ENCODE measurements at regions not wholly inside any gene's neighbourhood (a gene's known extent, or its start where the extent isn't known, plus 50 kb on each side); places are given as distances from the start of the nearest gene placed in this dataset.

DNA sequence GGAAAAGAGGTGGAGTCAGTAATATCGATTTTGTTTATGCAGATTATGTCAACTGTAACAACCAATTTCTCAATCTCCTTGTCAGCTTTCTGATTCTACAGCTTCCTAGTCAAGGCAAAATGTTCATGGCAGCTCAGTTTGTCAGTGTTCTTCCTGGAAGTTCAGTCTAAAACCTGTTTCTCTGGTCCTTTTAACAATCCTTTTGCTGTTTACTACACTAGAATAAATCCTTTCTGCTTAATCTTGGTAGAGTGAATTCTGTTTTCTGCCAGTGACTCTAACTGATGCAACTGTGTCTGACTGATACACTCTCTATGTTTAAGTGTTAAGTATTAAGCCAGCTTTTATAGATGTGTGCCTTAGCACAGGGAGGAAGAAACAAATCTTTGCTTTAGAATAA lies 516.9 kb upstream of the KLF12 start:
- no peak for TF ChIP-seq CTCF (IDR thresholded peaks at IDR 0.05)
- TF ChIP-seq EZH2phosphoT487 (IDR thresholded peaks at IDR 0.05), result no peak

Measured in neural progenitor cell (in vitro differentiated cells).